ENCODE measurements at regions not wholly inside any gene's neighbourhood (a gene's known extent, or its start where the extent isn't known, plus 50 kb on each side); places are given as distances from the start of the nearest gene placed in this dataset.
"Not testable (repeated sequence)": the region's sequence is repeated elsewhere in the genome, so short reads cannot be mapped to it uniquely, and the experiment has no call there.

DNA sequence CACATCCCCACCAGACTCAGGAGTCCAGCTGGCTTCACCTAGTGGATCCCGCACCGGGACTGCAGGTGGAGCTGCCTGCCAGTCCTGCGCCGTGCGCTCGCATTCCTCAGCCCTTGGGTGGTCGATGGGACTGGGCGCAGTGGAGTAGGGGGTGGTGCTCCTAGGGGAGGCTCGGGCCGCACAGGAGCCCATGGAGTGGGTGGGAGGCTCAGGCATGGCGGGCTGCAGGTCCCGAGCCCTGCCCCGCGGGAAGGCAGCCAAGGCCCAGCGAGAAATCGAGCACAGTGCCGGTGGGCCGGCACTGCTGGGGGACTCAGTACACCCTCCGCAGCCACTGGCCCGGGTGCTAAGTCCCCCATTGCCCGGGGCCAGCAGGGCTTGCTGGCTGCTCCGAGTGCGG lies 153.7 kb upstream of the NRIP1 start:
- H3K9me3 ChIP-seq (ENCODE audit: control insufficient read depth in 2 of 2, low read length in 2 of 2); H3K36me3 Mint-ChIP-seq; H3K4me1 ChIP-seq (ENCODE audit: control insufficient read depth, insufficient read depth, low read length, poor library complexity, severe bottlenecking); H3K4me3 Mint-ChIP-seq; H3K4me1 Mint-ChIP-seq; H3K4me3 ChIP-seq (ENCODE audit: low read depth, low read length); H3K27ac Mint-ChIP-seq; DNase-seq; H3K27ac ChIP-seq (ENCODE audit: insufficient read depth, low read length, poor library complexity, severe bottlenecking); H3K27me3 ChIP-seq (ENCODE audit: control insufficient read depth, insufficient read depth, low read length); H3K36me3 ChIP-seq (ENCODE audit: control insufficient read depth, insufficient read depth, low read length); H3K27me3 Mint-ChIP-seq; H3K9me3 Mint-ChIP-seq; ATAC-seq (ENCODE audit: low read depth in 2 of 2): not testable (repeated sequence)

- Histone ChIP-seq H3K4me1 (ENCODE audit: control insufficient read depth, insufficient read depth, low read length, poor library complexity, severe bottlenecking) (no peaks in the 10 kb centered on the region), H3K4me3 (ENCODE audit: low read depth, low read length) (no peak overlapping the region), H3K27me3 (ENCODE audit: control insufficient read depth, insufficient read depth, low read length) (no peaks in the 10 kb centered on the region), H3K36me3 (ENCODE audit: control insufficient read depth, insufficient read depth, low read length) (no peaks in the 10 kb centered on the region), H3K9me3 (ENCODE audit: control insufficient read depth in 2 of 2, low read length in 2 of 2) (no peaks in the 10 kb centered on the region), H3K27ac (ENCODE audit: insufficient read depth, low read length, poor library complexity, severe bottlenecking) (no peak overlapping the region)
- no peaks in the 10 kb centered on the region for H3K27me3 Mint-ChIP-seq
- H3K9me3 Mint-ChIP-seq: no peaks in the 10 kb centered on the region
- no peaks in the 10 kb centered on the region for H3K4me1 Mint-ChIP-seq
- H3K4me3 Mint-ChIP-seq: no peak overlapping the region
- no peak overlapping the region for H3K27ac Mint-ChIP-seq
- DNase-seq (no peak), ATAC-seq (ENCODE audit: low read depth in 2 of 2) (no peak)
- H3K36me3 Mint-ChIP-seq: no peaks in the 10 kb centered on the region
These were observed 154.2 kb upstream of the NRIP1 start for GRCh38 chr21:15219039-15219438.

DNA sequence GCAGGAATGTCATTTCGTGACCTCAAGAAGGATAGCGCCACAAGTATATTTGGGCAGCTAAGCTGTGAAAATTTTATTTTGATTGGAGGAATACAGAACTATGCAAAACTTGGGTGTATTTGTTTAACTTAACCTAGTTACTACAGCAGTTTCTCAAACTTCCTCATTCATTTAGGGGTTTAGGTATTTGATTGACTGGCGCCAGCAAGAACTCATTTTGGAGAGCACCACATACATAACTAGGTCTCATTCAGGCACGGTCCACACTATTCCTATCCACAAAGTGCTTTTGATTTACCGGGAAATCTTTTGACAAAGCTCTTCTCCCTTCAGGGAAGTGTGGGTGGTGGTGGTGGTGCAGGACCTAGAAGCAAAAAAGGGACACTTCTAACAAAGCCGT lies 155.1 kb upstream of the NRIP1 start:
- H3K27ac ChIP-seq (ENCODE audit: insufficient read depth, low read length, poor library complexity, severe bottlenecking): no peak overlapping the region
- no peak for ATAC-seq (ENCODE audit: low read depth in 2 of 2)

DNA sequence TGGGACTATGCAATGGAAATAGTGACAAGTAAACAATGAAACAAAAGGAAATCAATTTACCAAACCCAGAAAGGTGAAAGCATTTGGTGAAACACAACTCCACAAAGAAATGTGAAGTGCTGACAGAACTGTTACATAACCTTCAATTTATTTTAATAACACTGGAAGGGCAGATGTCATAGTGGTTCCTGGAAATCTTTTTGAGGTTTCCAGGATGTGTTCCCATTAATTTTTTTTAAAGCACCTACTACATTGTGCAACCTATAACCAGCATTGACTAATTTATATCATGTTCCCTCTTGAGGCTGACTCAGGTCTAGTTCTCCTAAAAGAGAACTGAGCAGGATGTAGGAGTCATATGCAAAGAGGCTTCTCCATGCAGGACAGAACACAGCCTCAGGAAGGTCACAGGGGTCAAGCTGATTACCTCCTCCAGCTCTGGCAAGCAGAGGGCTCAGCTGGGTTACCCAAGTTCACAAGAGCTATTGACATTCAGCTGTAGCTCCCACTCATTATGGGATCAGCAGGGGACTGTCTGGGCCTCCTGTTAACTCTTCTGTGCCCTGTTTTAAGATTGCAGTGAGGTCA lies 157.1 kb upstream of the NRIP1 start:
- no peaks in the 10 kb centered on the region for H3K27me3 ChIP-seq (ENCODE audit: control insufficient read depth, insufficient read depth, low read length)
- Mint-ChIP-seq H3K4me3 (no peak overlapping the region), H3K9me3 (no peaks in the 10 kb centered on the region), H3K27ac (no peak overlapping the region), H3K36me3 (no peaks in the 10 kb centered on the region), H3K4me1 (no peaks in the 10 kb centered on the region), H3K27me3 (no peaks in the 10 kb centered on the region)
- ATAC-seq (ENCODE audit: low read depth in 2 of 2) (no peak), DNase-seq (no peak)
- no peak overlapping the region for H3K27ac ChIP-seq (ENCODE audit: insufficient read depth, low read length, poor library complexity, severe bottlenecking)
- no peaks in the 10 kb centered on the region for H3K4me1 ChIP-seq (ENCODE audit: control insufficient read depth, insufficient read depth, low read length, poor library complexity, severe bottlenecking)
- H3K36me3 ChIP-seq (ENCODE audit: control insufficient read depth, insufficient read depth, low read length): no peaks in the 10 kb centered on the region
- no peaks in the 10 kb centered on the region for H3K9me3 ChIP-seq (ENCODE audit: control insufficient read depth in 2 of 2, low read length in 2 of 2)
- no peak overlapping the region for H3K4me3 ChIP-seq (ENCODE audit: low read depth, low read length)

More for the DNA sequence above, 155.1 kb upstream of the NRIP1 start:
- no peak overlapping the region for H3K27ac Mint-ChIP-seq
- H3K4me3 Mint-ChIP-seq: no peak overlapping the region
- Histone ChIP-seq H3K4me1 (ENCODE audit: control insufficient read depth, insufficient read depth, low read length, poor library complexity, severe bottlenecking) (no peaks in the 10 kb centered on the region), H3K9me3 (ENCODE audit: control insufficient read depth in 2 of 2, low read length in 2 of 2) (no peaks in the 10 kb centered on the region), H3K27me3 (ENCODE audit: control insufficient read depth, insufficient read depth, low read length) (no peaks in the 10 kb centered on the region), H3K36me3 (ENCODE audit: control insufficient read depth, insufficient read depth, low read length) (no peaks in the 10 kb centered on the region), H3K4me3 (ENCODE audit: low read depth, low read length) (no peak overlapping the region)
- no peaks in the 10 kb centered on the region for H3K27me3 Mint-ChIP-seq
- H3K9me3 Mint-ChIP-seq: no peaks in the 10 kb centered on the region
- H3K36me3 Mint-ChIP-seq: no peaks in the 10 kb centered on the region
- no peaks in the 10 kb centered on the region for H3K4me1 Mint-ChIP-seq
- no peak for DNase-seq

- Histone ChIP-seq H3K9me3 (ENCODE audit: control insufficient read depth in 2 of 2, low read length in 2 of 2) (no peaks in the 10 kb centered on the region), H3K36me3 (ENCODE audit: control insufficient read depth, insufficient read depth, low read length) (no peaks in the 10 kb centered on the region), H3K4me1 (ENCODE audit: control insufficient read depth, insufficient read depth, low read length, poor library complexity, severe bottlenecking) (no peaks in the 10 kb centered on the region), H3K27me3 (ENCODE audit: control insufficient read depth, insufficient read depth, low read length) (no peaks in the 10 kb centered on the region), H3K4me3 (ENCODE audit: low read depth, low read length) (no peak overlapping the region), H3K27ac (ENCODE audit: insufficient read depth, low read length, poor library complexity, severe bottlenecking) (no peak overlapping the region)
- Mint-ChIP-seq H3K36me3 (no peaks in the 10 kb centered on the region), H3K27ac (no peak overlapping the region), H3K27me3 (no peaks in the 10 kb centered on the region), H3K4me1 (no peaks in the 10 kb centered on the region), H3K4me3 (no peak overlapping the region), H3K9me3 (no peaks in the 10 kb centered on the region)
- DNase-seq: no peak
- ATAC-seq (ENCODE audit: low read depth in 2 of 2): no peak
These were observed 157.9 kb upstream of the NRIP1 start for GRCh38 chr21:15222707-15223106.

- Mint-ChIP-seq H3K36me3 (no peaks in the 10 kb centered on the region), H3K4me3 (no peak overlapping the region), H3K9me3 (no peaks in the 10 kb centered on the region), H3K27me3 (no peaks in the 10 kb centered on the region), H3K27ac (no peak overlapping the region), H3K4me1 (no peaks in the 10 kb centered on the region)
- Histone ChIP-seq H3K27ac (ENCODE audit: insufficient read depth, low read length, poor library complexity, severe bottlenecking) (no peak overlapping the region), H3K36me3 (ENCODE audit: control insufficient read depth, insufficient read depth, low read length) (no peaks in the 10 kb centered on the region), H3K4me1 (ENCODE audit: control insufficient read depth, insufficient read depth, low read length, poor library complexity, severe bottlenecking) (no peaks in the 10 kb centered on the region), H3K4me3 (ENCODE audit: low read depth, low read length) (no peak overlapping the region), H3K27me3 (ENCODE audit: control insufficient read depth, insufficient read depth, low read length) (no peaks in the 10 kb centered on the region), H3K9me3 (ENCODE audit: control insufficient read depth in 2 of 2, low read length in 2 of 2) (no peaks in the 10 kb centered on the region)
- DNase-seq (no peak), ATAC-seq (ENCODE audit: low read depth in 2 of 2) (no peak)
These were observed 159.7 kb upstream of the NRIP1 start for GRCh38 chr21:15224346-15225086.

- ATAC-seq (ENCODE audit: low read depth in 2 of 2) (no peak), DNase-seq (no peak)
- Histone ChIP-seq H3K9me3 (ENCODE audit: control insufficient read depth in 2 of 2, low read length in 2 of 2) (no peaks in the 10 kb centered on the region), H3K27me3 (ENCODE audit: control insufficient read depth, insufficient read depth, low read length) (no peaks in the 10 kb centered on the region), H3K27ac (ENCODE audit: insufficient read depth, low read length, poor library complexity, severe bottlenecking) (no peak overlapping the region), H3K36me3 (ENCODE audit: control insufficient read depth, insufficient read depth, low read length) (no peaks in the 10 kb centered on the region), H3K4me3 (ENCODE audit: low read depth, low read length) (no peak overlapping the region), H3K4me1 (ENCODE audit: control insufficient read depth, insufficient read depth, low read length, poor library complexity, severe bottlenecking) (no peaks in the 10 kb centered on the region)
- H3K27ac Mint-ChIP-seq: no peak overlapping the region
- no peak overlapping the region for H3K4me3 Mint-ChIP-seq
- H3K4me1 Mint-ChIP-seq: no peaks in the 10 kb centered on the region
- H3K9me3 Mint-ChIP-seq: peaks cover 0 to 1% (median 0%) of the 10 kb centered on the region in 7 donors
- peaks cover 5% of the 10 kb centered on the region for H3K27me3 Mint-ChIP-seq
- no peaks in the 10 kb centered on the region for H3K36me3 Mint-ChIP-seq
These were observed 163.1 kb upstream of the NRIP1 start for GRCh38 chr21:15227919-15228318.

- no peaks in the 10 kb centered on the region for H3K36me3 ChIP-seq (ENCODE audit: control insufficient read depth, insufficient read depth, low read length)
- Mint-ChIP-seq H3K27me3 (peaks cover 5% of the 10 kb centered on the region), H3K36me3 (no peaks in the 10 kb centered on the region), H3K4me3 (no peak overlapping the region), H3K9me3 (peaks cover 0 to 1% (median 0%) of the 10 kb centered on the region in 7 donors), H3K27ac (no peak overlapping the region), H3K4me1 (no peaks in the 10 kb centered on the region)
- no peak overlapping the region for H3K4me3 ChIP-seq (ENCODE audit: low read depth, low read length)
- DNase-seq (no peak), ATAC-seq (ENCODE audit: low read depth in 2 of 2) (no peak)
- no peaks in the 10 kb centered on the region for H3K27me3 ChIP-seq (ENCODE audit: control insufficient read depth, insufficient read depth, low read length)
- H3K9me3 ChIP-seq (ENCODE audit: control insufficient read depth in 2 of 2, low read length in 2 of 2): no peaks in the 10 kb centered on the region
- no peak overlapping the region for H3K27ac ChIP-seq (ENCODE audit: insufficient read depth, low read length, poor library complexity, severe bottlenecking)
- no peaks in the 10 kb centered on the region for H3K4me1 ChIP-seq (ENCODE audit: control insufficient read depth, insufficient read depth, low read length, poor library complexity, severe bottlenecking)
These were observed 164.6 kb upstream of the NRIP1 start for GRCh38 chr21:15229390-15229789.

All from CD4-positive, CD25-positive, alpha-beta regulatory T cell (primary cell).